Esophagus squamous epithelium (tissue), 5 donors: ENCODE measurements at regions not wholly inside any gene's neighbourhood (a gene's known extent, or its start where the extent isn't known, plus 50 kb on each side); places are given as distances from the start of the nearest gene placed in this dataset.
"Not testable (repeated sequence)": the region's sequence is repeated elsewhere in the genome, so short reads cannot be mapped to it uniquely, and the experiment has no call there.

Experiments
- DNase-seq: peaks from one replicate; lab custom pipeline; 2025; lab: John Stamatoyannopoulos, UW
- H3K27ac ChIP-seq, 4 donors: fragments of 200-600 bp; sonication (generic); one replicate each; pipeline ENCODE4 v1.5.1; 2016 to 2019; ENCODE audit warnings: mild to moderate bottlenecking in 1 of 4
- H3K27me3 ChIP-seq, 4 donors: fragments of 200-600 bp; sonication (generic); 1 replicate in 3 of 4; 2 replicates in 1 of 4; pipeline versions ENCODE4 v1.5.1 to v1.6.0; 2017 to 2021; ENCODE audit warnings: antibody characterized with exemption in 1 of 4
- H3K36me3 ChIP-seq, 3 donors: fragments of 200-600 bp; sonication (generic); one replicate each; pipeline ENCODE4 v1.5.1; 2016 to 2019
- H3K4me1 ChIP-seq, 3 donors: fragments of 200-600 bp; sonication (generic); one replicate each; pipeline ENCODE4 v1.5.1; 2017 to 2019
- H3K4me3 ChIP-seq, 4 donors: fragments of 200-600 bp; sonication (generic); 1 replicate in 3 of 4; 2 replicates in 1 of 4; pipeline ENCODE4 v1.5.1; 2016 to 2019; ENCODE audit warnings: mild to moderate bottlenecking in 2 of 4, moderate library complexity in 1 of 4
- H3K9me3 ChIP-seq, 3 donors: fragments of 200-600 bp; sonication (generic); one replicate each; pipeline ENCODE4 v1.5.1; 2016 to 2019
- CTCF ChIP-seq, 6 experiments: fragments of 450-650 bp in 4 of 6; fragments of 200-600 bp in 2 of 6; sonication (generic) in 2 of 6; IDR thresholded peaks; one replicate each; pipeline ENCODE4 v1.5.1; 2016 to 2019; ENCODE audit warnings: antibody characterized with exemption in 6 of 6, mild to moderate bottlenecking in 4 of 6, moderate library complexity in 4 of 6
- POLR2A ChIP-seq, 4 donors: fragments of 450-650 bp; IDR thresholded peaks; one replicate each; pipeline ENCODE4 v1.6.1; 2017; ENCODE audit warnings: antibody characterized with exemption in 4 of 4, mild to moderate bottlenecking in 4 of 4, moderate library complexity in 3 of 4
- WGBS, 2 donors: methylation state at CpG; one replicate each; pipeline ENCODE4 v1.1.5; 2018; 5-methylcytosine and 5-hydroxymethylcytosine counted together
- intact Hi-C: fragments of 100-400 bp; cut with DNase I; formaldehyde crosslinking; loops from one replicate; pipeline ENCODE4 v1.15.0; 2022
- donor health status: DM: yes; HTN: yes; CAD: no.

- 81 to 84% methylated on average over 2 of the region's 2 CpGs for WGBS, 2 donors
- intact Hi-C loops, result no loop called here
- no peak for TF ChIP-seq POLR2A (IDR thresholded peaks at IDR 0.05)
- TF ChIP-seq CTCF (IDR thresholded peaks at IDR 0.05), result no peak
- no peak for DNase-seq
- Histone ChIP-seq H3K27ac (no peak overlapping the region), H3K36me3 (no peaks in the 10 kb centered on the region), H3K9me3 (peaks cover 0 to 7% (median 0%) of the 10 kb centered on the region in 3 donors), H3K27me3 (no peaks in the 10 kb centered on the region), H3K4me3 (no peak overlapping the region), H3K4me1 (no peaks in the 10 kb centered on the region)
Observed at GRCh38 chr4:84254537-84254936, 244.6 kb downstream of the NKX6-1 start.

DNA sequence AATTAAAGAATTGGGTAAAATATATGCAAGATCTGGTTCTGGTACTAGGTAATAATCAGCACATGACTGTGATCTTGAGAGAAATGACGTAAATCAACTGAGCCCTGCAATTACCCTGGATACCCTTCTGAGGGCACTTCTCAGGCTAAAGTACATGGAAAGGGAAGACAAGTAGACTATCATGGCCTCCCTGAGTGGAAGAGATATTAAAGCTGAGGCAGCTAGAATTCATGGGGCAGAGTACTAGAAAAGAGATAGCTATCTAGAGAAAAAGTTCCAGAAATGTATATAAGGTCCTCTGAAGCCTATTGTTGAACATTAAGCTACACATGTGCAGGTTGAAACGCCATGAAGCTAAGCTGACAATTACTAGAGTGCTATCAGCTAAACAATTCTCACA lies 249.6 kb downstream of the NKX6-1 start:
- no peaks in the 10 kb centered on the region for H3K27me3 ChIP-seq
- H3K4me3 ChIP-seq, result no peak overlapping the region
- no peaks in the 10 kb centered on the region for H3K4me1 ChIP-seq
- TF ChIP-seq CTCF (IDR thresholded peaks at IDR 0.05) (no peak), POLR2A (IDR thresholded peaks at IDR 0.05) (no peak)
- intact Hi-C loops, result no loop called here
- 61 to 67% methylated on average over 2 of the region's 2 CpGs for WGBS, 2 donors
- no peak overlapping the region for H3K27ac ChIP-seq
- H3K36me3 ChIP-seq, result no peaks in the 10 kb centered on the region
- H3K9me3 ChIP-seq, result no peaks in the 10 kb centered on the region
- DNase-seq, result no peak

DNA sequence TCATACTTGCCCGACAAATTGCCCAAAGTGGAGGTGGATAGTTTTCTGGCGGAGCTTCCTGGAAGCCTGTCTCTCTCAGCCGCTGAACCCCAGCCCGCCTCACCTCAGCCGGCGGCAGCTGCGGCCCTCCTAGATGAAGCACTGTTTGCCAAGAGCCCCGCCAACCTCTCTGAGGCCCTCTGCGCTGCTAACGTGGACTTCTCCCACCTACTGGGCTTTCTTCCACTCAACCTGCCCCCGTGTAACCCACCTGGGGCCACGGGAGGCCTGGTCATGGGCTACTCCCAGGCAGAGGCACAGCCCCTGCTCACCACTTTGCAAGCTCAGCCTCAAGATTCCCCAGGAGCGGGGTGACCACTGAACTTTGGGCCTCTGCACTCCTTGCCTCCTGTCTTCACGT lies 254.1 kb downstream of the NKX6-1 start:
- H3K36me3 ChIP-seq, H3K9me3 ChIP-seq, intact Hi-C loops, DNase-seq, H3K27ac ChIP-seq, H3K4me1 ChIP-seq, H3K4me3 ChIP-seq, H3K27me3 ChIP-seq: not testable (repeated sequence)
- 92 to 95% methylated on average over 5 to 11 of the region's 14 CpGs for WGBS, 2 donors

- H3K4me3 ChIP-seq, DNase-seq, intact Hi-C loops, H3K36me3 ChIP-seq, H3K9me3 ChIP-seq, H3K4me1 ChIP-seq, H3K27me3 ChIP-seq, H3K27ac ChIP-seq: not testable (repeated sequence)
- whole genome bisulfite sequencing, 2 donors, result 94 to 100% methylated on average over 1 to 10 of the region's 19 CpGs
Observed at GRCh38 chr4:84244346-84244801, 254.7 kb downstream of the NKX6-1 start.

GRCh38 chr4:84243685-84244084 lies 255.4 kb downstream of the NKX6-1 start:
- no peak for DNase-seq
- Histone ChIP-seq H3K9me3 (no peaks in the 10 kb centered on the region), H3K4me1 (no peaks in the 10 kb centered on the region), H3K27ac (no peak overlapping the region), H3K4me3 (no peak overlapping the region), H3K36me3 (no peaks in the 10 kb centered on the region), H3K27me3 (no peaks in the 10 kb centered on the region)
- intact Hi-C loops, result no loop called here
- 90% methylated on average over 14 of the region's 14 CpGs for WGBS, 2 donors
- no peak for TF ChIP-seq POLR2A (IDR thresholded peaks at IDR 0.05)
- TF ChIP-seq CTCF (IDR thresholded peaks at IDR 0.05), result no peak

- Histone ChIP-seq H3K36me3 (no peaks in the 10 kb centered on the region), H3K4me1 (no peaks in the 10 kb centered on the region), H3K4me3 (no peak overlapping the region), H3K9me3 (no peaks in the 10 kb centered on the region), H3K27me3 (no peaks in the 10 kb centered on the region), H3K27ac (no peak overlapping the region)
- DNase-seq, result no peak
- 43 to 61% methylated on average over 4 of the region's 4 CpGs for WGBS, 2 donors
- no peak for TF ChIP-seq CTCF (IDR thresholded peaks at IDR 0.05)
- intact Hi-C loops, result no loop called here
Observed at GRCh38 chr4:84239278-84239845, 259.7 kb downstream of the NKX6-1 start.
